Progenitor cell of endocrine pancreas (in vitro differentiated cells): ENCODE measurements at regions not wholly inside any gene's neighbourhood (a gene's known extent, or its start where the extent isn't known, plus 50 kb on each side); places are given as distances from the start of the nearest gene placed in this dataset.

Source experiments
- DNase-seq: peaks from one replicate; pipeline ENCODE4 v3.0.0; 2021; ENCODE audit warnings: low spot score; ENCODE audit not compliant: unreplicated experiment
- H3K27ac Mint-ChIP-seq: 2 replicates; pipeline ENCODE4 v1.8.0; 2021; ENCODE audit warnings: mild to moderate bottlenecking, moderate library complexity, mixed read lengths
- H3K27me3 Mint-ChIP-seq: 2 replicates; pipeline ENCODE4 v1.8.0; 2021; ENCODE audit warnings: mixed read lengths
- H3K36me3 Mint-ChIP-seq: 2 replicates; pipeline ENCODE4 v1.8.0; 2022; ENCODE audit warnings: mixed read lengths; ENCODE audit not compliant: insufficient read depth
- H3K4me1 Mint-ChIP-seq: 2 replicates; pipeline ENCODE4 v1.8.0; 2021; ENCODE audit warnings: low read depth, mixed read lengths
- H3K4me3 Mint-ChIP-seq: 2 replicates; pipeline ENCODE4 v1.8.0; 2021; ENCODE audit warnings: low read depth, mild to moderate bottlenecking, moderate library complexity, mixed read lengths
- H3K9me3 Mint-ChIP-seq: 2 replicates; pipeline ENCODE4 v1.8.0; 2021; ENCODE audit warnings: low read depth, mixed read lengths
- CTCF ChIP-seq: fragments of 200-600 bp; sonication (generic); IDR thresholded peaks from one replicate; pipeline ENCODE4 v1.5.0; 2021; ENCODE audit warnings: antibody characterized with exemption, mild to moderate bottlenecking; ENCODE audit not compliant: unreplicated experiment

GRCh38 chr15:93719921-93720351 is 511.4 kb upstream of the MCTP2 start:
- H3K9me3 Mint-ChIP-seq, result no peaks in the 10 kb centered on the region
- H3K4me1 Mint-ChIP-seq, result no peaks in the 10 kb centered on the region
- H3K27ac Mint-ChIP-seq, result no peak overlapping the region
- no peak overlapping the region for H3K4me3 Mint-ChIP-seq
- H3K36me3 Mint-ChIP-seq, result no peaks in the 10 kb centered on the region
- DNase-seq, result no peak
- peaks cover 11% of the 10 kb centered on the region for H3K27me3 Mint-ChIP-seq
- no peak for TF ChIP-seq CTCF

- Mint-ChIP-seq H3K9me3 (no peaks in the 10 kb centered on the region), H3K27me3 (peaks cover 11% of the 10 kb centered on the region), H3K27ac (no peak overlapping the region), H3K4me3 (no peak overlapping the region), H3K36me3 (no peaks in the 10 kb centered on the region), H3K4me1 (no peaks in the 10 kb centered on the region)
- DNase-seq, result no peak
- no peak for TF ChIP-seq CTCF
Measured at GRCh38 chr15:93716615-93717231, 514.6 kb upstream of the MCTP2 start.

- Mint-ChIP-seq H3K36me3 (no peaks in the 10 kb centered on the region), H3K9me3 (no peaks in the 10 kb centered on the region), H3K27me3 (peaks cover 5% of the 10 kb centered on the region), H3K4me1 (no peaks in the 10 kb centered on the region), H3K27ac (no peak overlapping the region), H3K4me3 (no peak overlapping the region)
- no peak for TF ChIP-seq CTCF
- no peak for DNase-seq
Measured at GRCh38 chr15:93709708-93710107, 521.7 kb upstream of the MCTP2 start.

- Mint-ChIP-seq H3K36me3 (no peaks in the 10 kb centered on the region), H3K4me1 (no peaks in the 10 kb centered on the region), H3K4me3 (no peak overlapping the region), H3K27ac (no peak overlapping the region), H3K27me3 (peaks cover 5% of the 10 kb centered on the region), H3K9me3 (no peaks in the 10 kb centered on the region)
- TF ChIP-seq CTCF, result no peak
- no peak for DNase-seq
Measured at GRCh38 chr15:93708724-93709445, 522.5 kb upstream of the MCTP2 start.

GRCh38 chr15:93707751-93708150 is 523.6 kb upstream of the MCTP2 start:
- no peak overlapping the region for H3K27ac Mint-ChIP-seq
- H3K27me3 Mint-ChIP-seq, result peaks cover 9% of the 10 kb centered on the region
- no peaks in the 10 kb centered on the region for H3K4me1 Mint-ChIP-seq
- DNase-seq, result no peak
- no peak overlapping the region for H3K4me3 Mint-ChIP-seq
- TF ChIP-seq CTCF, result no peak
- peaks cover 2% of the 10 kb centered on the region for H3K36me3 Mint-ChIP-seq
- peaks cover 5% of the 10 kb centered on the region for H3K9me3 Mint-ChIP-seq
